GM23338 (cell line): ENCODE measurements at regions not wholly inside any gene's neighbourhood (a gene's known extent, or its start where the extent isn't known, plus 50 kb on each side); places are given as distances from the start of the nearest gene placed in this dataset.

Experiments used
- ATAC-seq: fragments of 200-7000 bp; cut with Tn5 transposase; 3 replicates; pipeline ENCODE4 v1.9.1; 2020
- DNase-seq: peaks from one replicate; pipeline ENCODE4 v3.0.0-alpha.2; 2015; ENCODE audit warnings: low spot score
- H2AFZ ChIP-seq: fragments of 200-600 bp; sonication (generic); 2 replicates; pipeline ENCODE4 v1.8.0; 2016; ENCODE audit warnings: antibody characterized with exemption, mild to moderate bottlenecking, moderate library complexity
- H3F3A ChIP-seq: fragments of 200-600 bp; sonication (generic); replicated peaks from 2 replicates; pipeline ENCODE4 v1.8.0; 2017; ENCODE audit warnings: antibody characterized with exemption, mixed run types, low read depth
- H3K27ac ChIP-seq: fragments of 200-600 bp; sonication (generic); 2 replicates; pipeline ENCODE4 v1.6.1; 2016; ENCODE audit warnings: low read depth
- H3K27me3 ChIP-seq: fragments of 200-600 bp; sonication (generic); 2 replicates; pipeline ENCODE4 v1.8.0; 2016; ENCODE audit warnings: mild to moderate bottlenecking, mixed run types, moderate library complexity; ENCODE audit not compliant: insufficient read depth
- H3K36me3 ChIP-seq: fragments of 200-600 bp; sonication (generic); 2 replicates; pipeline ENCODE4 v1.8.0; 2016; ENCODE audit warnings: mild to moderate bottlenecking; ENCODE audit not compliant: insufficient read depth
- H3K4me1 ChIP-seq: fragments of 200-600 bp; sonication (generic); 2 replicates; pipeline ENCODE4 v1.8.0; 2016; ENCODE audit warnings: mild to moderate bottlenecking, moderate library complexity; ENCODE audit not compliant: insufficient read depth
- H3K4me2 ChIP-seq: fragments of 200-600 bp; sonication (generic); 2 replicates; pipeline ENCODE4 v1.7.1; 2017; ENCODE audit warnings: mixed run types
- H3K4me3 ChIP-seq: fragments of 200-600 bp; sonication (generic); 2 replicates; pipeline ENCODE4 v1.6.1; 2016; ENCODE audit warnings: mixed run types
- H3K79me2 ChIP-seq: fragments of 200-600 bp; sonication (generic); replicated peaks from 2 replicates; pipeline ENCODE4 v1.8.0; 2017; ENCODE audit warnings: mild to moderate bottlenecking; ENCODE audit not compliant: insufficient read depth
- H3K9me2 ChIP-seq: fragments of 200-600 bp; sonication (generic); 2 replicates; pipeline ENCODE4 v1.8.0; 2017; ENCODE audit not compliant: insufficient read depth
- H4K20me1 ChIP-seq: fragments of 200-600 bp; sonication (generic); replicated peaks from 2 replicates; pipeline ENCODE4 v1.8.0; 2017; ENCODE audit warnings: mild to moderate bottlenecking; ENCODE audit not compliant: insufficient read depth
- H3K27ac Mint-ChIP-seq: 2 replicates; pipeline ENCODE4 v1.8.0; 2020; ENCODE audit warnings: inconsistent platforms, mild to moderate bottlenecking, moderate library complexity, mixed read lengths
- H3K27me3 Mint-ChIP-seq: 3 replicates; pipeline ENCODE4 v1.8.0; 2022; ENCODE audit warnings: low read depth, mild to moderate bottlenecking, moderate library complexity, mixed read lengths, inconsistent platforms; ENCODE audit not compliant: insufficient read depth, poor library complexity
- H3K36me3 Mint-ChIP-seq: 3 replicates; pipeline ENCODE4 v1.8.0; 2021; ENCODE audit warnings: low read depth, mild to moderate bottlenecking, inconsistent platforms, moderate library complexity, mixed read lengths
- H3K4me1 Mint-ChIP-seq: 3 replicates; pipeline ENCODE4 v1.8.0; 2020; ENCODE audit warnings: mild to moderate bottlenecking, inconsistent platforms, mixed read lengths
- H3K4me3 Mint-ChIP-seq: 3 replicates; pipeline ENCODE4 v1.8.0; 2021; ENCODE audit warnings: moderate library complexity, mild to moderate bottlenecking, inconsistent platforms, mixed read lengths
- H3K9me3 Mint-ChIP-seq: 3 replicates; pipeline ENCODE4 v1.8.0; 2020; ENCODE audit warnings: moderate library complexity, mild to moderate bottlenecking, inconsistent platforms, mixed read lengths
- JUNB ChIP-seq: IDR thresholded peaks from one replicate; pipeline ENCODE4 v1.6.1; 2016; ENCODE audit warnings: antibody characterized with exemption; ENCODE audit not compliant: unreplicated experiment
- POLR2AphosphoS5 ChIP-seq: IDR thresholded peaks from 2 replicates; pipeline ENCODE4 v1.6.1; 2016; ENCODE audit warnings: antibody characterized with exemption, low read depth
- STAT1 ChIP-seq: IDR thresholded peaks from one replicate; pipeline ENCODE4 v1.6.1; 2016; ENCODE audit warnings: antibody characterized with exemption; ENCODE audit not compliant: unreplicated experiment
- ZNF114 ChIP-seq: fragments of 250-450 bp; sonication (Bioruptor Pico); IDR thresholded peaks from 2 replicates; pipeline ENCODE4 v1.5.0; 2020; ENCODE audit warnings: mild to moderate bottlenecking, moderate library complexity
- ZNF331 ChIP-seq: fragments of 250-450 bp; sonication (Bioruptor Pico); IDR thresholded peaks from 2 replicates; pipeline ENCODE4 v1.5.0; 2020; ENCODE audit warnings: low read depth, mild to moderate bottlenecking, moderate library complexity
- TF ChIP-seq, protein P1 (sequence below): IDR thresholded peaks from 2 replicates; pipeline ENCODE4 v1.6.1; 2016; ENCODE audit warnings: antibody characterized with exemption
- TF ChIP-seq, protein P2 (sequence below): fragments of 250-450 bp; sonication (Bioruptor Pico); IDR thresholded peaks from 2 replicates; pipeline ENCODE4 v1.5.0; 2020; ENCODE audit warnings: mild to moderate bottlenecking, moderate library complexity

DNA sequence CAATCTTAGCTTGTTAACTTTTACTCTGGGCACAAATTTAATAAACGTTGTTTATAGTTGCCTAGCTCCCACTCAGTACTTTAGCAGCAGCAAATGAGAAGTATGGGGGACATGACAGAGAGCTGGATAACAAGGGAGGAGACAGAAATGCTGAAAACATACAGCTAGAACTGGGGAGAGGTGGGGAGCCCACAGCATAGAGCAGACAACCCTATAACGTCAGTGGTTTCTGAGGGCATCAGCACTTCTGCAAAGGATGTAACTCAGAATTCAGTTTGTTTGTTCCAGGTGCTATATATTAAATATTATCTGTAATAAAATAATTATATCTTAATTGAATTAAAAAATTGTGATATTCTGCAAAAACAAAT, 1098.7 kb upstream of the FANCL start:
- Histone ChIP-seq H3K36me3 (no peaks in the 10 kb centered on the region), H3K27ac (no peak overlapping the region), H3K4me3 (no peak overlapping the region), H3K9me2 (no peaks in the 10 kb centered on the region), H3K79me2 (no peaks in the 10 kb centered on the region), H4K20me1 (no peaks in the 10 kb centered on the region), H3F3A (no peaks in the 10 kb centered on the region), H3K27me3 (no peaks in the 10 kb centered on the region), H3K4me2 (no peak overlapping the region), H2AFZ (no peak overlapping the region), H3K4me1 (peaks cover 20% of the 10 kb centered on the region)
- Mint-ChIP-seq H3K4me1 (peaks cover 28% of the 10 kb centered on the region), H3K36me3 (peaks cover 3% of the 10 kb centered on the region; the same call in 1 of the 3 replicates), H3K27me3 (no peaks in the 10 kb centered on the region), H3K9me3 (no peaks in the 10 kb centered on the region; the same call in 2 of the 3 replicates), H3K4me3 (no peak overlapping the region), H3K27ac (no peak overlapping the region)
- ATAC-seq = no peak
- no peak for DNase-seq
- TF ChIP-seq JUNB (no peak), ZNF331 (no peak), ZNF114 (CRISPR knock-in tag) (no peak), POLR2AphosphoS5 (no peak), STAT1 (no peak)
- TF ChIP-seq, protein P1, sequence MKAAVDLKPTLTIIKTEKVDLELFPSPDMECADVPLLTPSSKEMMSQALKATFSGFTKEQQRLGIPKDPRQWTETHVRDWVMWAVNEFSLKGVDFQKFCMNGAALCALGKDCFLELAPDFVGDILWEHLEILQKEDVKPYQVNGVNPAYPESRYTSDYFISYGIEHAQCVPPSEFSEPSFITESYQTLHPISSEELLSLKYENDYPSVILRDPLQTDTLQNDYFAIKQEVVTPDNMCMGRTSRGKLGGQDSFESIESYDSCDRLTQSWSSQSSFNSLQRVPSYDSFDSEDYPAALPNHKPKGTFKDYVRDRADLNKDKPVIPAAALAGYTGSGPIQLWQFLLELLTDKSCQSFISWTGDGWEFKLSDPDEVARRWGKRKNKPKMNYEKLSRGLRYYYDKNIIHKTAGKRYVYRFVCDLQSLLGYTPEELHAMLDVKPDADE = no peak
- TF ChIP-seq, protein P2, sequence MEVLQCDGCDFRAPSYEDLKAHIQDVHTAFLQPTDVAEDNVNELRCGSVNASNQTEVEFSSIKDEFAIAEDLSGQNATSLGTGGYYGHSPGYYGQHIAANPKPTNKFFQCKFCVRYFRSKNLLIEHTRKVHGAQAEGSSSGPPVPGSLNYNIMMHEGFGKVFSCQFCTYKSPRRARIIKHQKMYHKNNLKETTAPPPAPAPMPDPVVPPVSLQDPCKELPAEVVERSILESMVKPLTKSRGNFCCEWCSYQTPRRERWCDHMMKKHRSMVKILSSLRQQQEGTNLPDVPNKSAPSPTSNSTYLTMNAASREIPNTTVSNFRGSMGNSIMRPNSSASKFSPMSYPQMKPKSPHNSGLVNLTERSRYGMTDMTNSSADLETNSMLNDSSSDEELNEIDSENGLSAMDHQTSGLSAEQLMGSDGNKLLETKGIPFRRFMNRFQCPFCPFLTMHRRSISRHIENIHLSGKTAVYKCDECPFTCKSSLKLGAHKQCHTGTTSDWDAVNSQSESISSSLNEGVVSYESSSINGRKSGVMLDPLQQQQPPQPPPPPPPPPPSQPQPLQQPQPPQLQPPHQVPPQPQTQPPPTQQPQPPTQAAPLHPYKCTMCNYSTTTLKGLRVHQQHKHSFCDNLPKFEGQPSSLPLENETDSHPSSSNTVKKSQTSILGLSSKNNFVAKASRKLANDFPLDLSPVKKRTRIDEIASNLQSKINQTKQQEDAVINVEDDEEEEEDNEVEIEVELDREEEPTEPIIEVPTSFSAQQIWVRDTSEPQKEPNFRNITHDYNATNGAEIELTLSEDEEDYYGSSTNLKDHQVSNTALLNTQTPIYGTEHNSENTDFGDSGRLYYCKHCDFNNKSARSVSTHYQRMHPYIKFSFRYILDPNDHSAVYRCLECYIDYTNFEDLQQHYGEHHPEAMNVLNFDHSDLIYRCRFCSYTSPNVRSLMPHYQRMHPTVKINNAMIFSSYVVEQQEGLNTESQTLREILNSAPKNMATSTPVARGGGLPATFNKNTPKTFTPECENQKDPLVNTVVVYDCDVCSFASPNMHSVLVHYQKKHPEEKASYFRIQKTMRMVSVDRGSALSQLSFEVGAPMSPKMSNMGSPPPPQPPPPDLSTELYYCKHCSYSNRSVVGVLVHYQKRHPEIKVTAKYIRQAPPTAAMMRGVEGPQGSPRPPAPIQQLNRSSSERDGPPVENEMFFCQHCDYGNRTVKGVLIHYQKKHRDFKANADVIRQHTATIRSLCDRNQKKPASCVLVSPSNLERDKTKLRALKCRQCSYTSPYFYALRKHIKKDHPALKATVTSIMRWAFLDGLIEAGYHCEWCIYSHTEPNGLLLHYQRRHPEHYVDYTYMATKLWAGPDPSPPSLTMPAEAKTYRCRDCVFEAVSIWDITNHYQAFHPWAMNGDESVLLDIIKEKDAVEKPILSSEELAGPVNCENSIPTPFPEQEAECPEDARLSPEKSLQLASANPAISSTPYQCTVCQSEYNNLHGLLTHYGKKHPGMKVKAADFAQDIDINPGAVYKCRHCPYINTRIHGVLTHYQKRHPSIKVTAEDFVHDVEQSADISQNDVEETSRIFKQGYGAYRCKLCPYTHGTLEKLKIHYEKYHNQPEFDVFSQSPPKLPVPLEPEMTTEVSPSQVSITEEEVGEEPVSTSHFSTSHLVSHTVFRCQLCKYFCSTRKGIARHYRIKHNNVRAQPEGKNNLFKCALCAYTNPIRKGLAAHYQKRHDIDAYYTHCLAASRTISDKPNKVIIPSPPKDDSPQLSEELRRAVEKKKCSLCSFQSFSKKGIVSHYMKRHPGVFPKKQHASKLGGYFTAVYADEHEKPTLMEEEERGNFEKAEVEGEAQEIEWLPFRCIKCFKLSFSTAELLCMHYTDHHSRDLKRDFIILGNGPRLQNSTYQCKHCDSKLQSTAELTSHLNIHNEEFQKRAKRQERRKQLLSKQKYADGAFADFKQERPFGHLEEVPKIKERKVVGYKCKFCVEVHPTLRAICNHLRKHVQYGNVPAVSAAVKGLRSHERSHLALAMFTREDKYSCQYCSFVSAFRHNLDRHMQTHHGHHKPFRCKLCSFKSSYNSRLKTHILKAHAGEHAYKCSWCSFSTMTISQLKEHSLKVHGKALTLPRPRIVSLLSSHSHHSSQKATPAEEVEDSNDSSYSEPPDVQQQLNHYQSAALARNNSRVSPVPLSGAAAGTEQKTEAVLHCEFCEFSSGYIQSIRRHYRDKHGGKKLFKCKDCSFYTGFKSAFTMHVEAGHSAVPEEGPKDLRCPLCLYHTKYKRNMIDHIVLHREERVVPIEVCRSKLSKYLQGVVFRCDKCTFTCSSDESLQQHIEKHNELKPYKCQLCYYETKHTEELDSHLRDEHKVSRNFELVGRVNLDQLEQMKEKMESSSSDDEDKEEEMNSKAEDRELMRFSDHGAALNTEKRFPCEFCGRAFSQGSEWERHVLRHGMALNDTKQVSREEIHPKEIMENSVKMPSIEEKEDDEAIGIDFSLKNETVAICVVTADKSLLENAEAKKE = no peak
